HCT116 (cell line): ENCODE measurements at regions not wholly inside any gene's neighbourhood (a gene's known extent, or its start where the extent isn't known, plus 50 kb on each side); places are given as distances from the start of the nearest gene placed in this dataset.

Experiments used
- ATAC-seq: fragments of 200-7000 bp; cut with Tn5 transposase; 2 replicates; pipeline ENCODE4 v1.9.1; 2020; ENCODE audit warnings: mild to moderate bottlenecking, moderate library complexity
- BruUV-seq: library from RNA; stranded (reverse); fragments of 400-500 nt; replicated peaks from 2 replicates; lab custom pipeline; 2021; lab: Mats Ljungman, UMichigan
- CTCF ChIA-PET: fragments of 300-600 bp; sonication (Branson Sonifier 250); formaldehyde crosslinking; loops from one replicate; lab custom pipeline; 2021; ENCODE audit warnings: antibody characterized with exemption; lab: Charles Lee
- POLR2A ChIA-PET: fragments of 300-600, 350-600 bp; sonication (Branson Sonifier 250); formaldehyde crosslinking; loops from one replicate; lab custom pipeline; 2021; ENCODE audit warnings: antibody characterized with exemption; lab: Charles Lee
- RAD21 ChIA-PET, 2 experiments: fragments of 300-600 bp; sonication (Branson Sonifier 250); formaldehyde crosslinking; loops; one replicate each; lab custom pipeline; 2023; ENCODE audit warnings: low total read pairs in 2 of 2; ENCODE audit not compliant: uncharacterized antibody in 2 of 2, unreplicated experiment in 2 of 2, low non-redundant PET in 1 of 2; lab: Charles Lee
- DNase-seq: peaks from one replicate; pipeline ENCODE4 v3.0.0-alpha.2; 2010; ENCODE audit warnings: low read depth, low spot score
- H2AFZ ChIP-seq: fragments of 200-600 bp; shearing (Covaris generic), sonication (generic); 2 replicates; pipeline ENCODE4 v1.6.1; 2017; ENCODE audit warnings: low read depth, mixed run types, mixed read lengths, antibody characterized with exemption, low read length; ENCODE audit not compliant: poor library complexity, severe bottlenecking
- H3K27ac ChIP-seq: 2 replicates; pipeline ENCODE4 v1.5.1; 2012; ENCODE audit warnings: low read depth, low read length
- H3K27me3 ChIP-seq: fragments of 200-600 bp; sonication (generic); 2 replicates; pipeline ENCODE4 v1.6.1; 2016; ENCODE audit warnings: mixed run types, low read length, mixed read lengths; ENCODE audit not compliant: insufficient read depth
- H3K36me3 ChIP-seq, 2 experiments: fragments of 200-500 bp in 1 of 2; fragments of 200-600 bp in 1 of 2; sonication (Bioruptor generic) in 1 of 2; sonication (generic) in 1 of 2; 2 replicates each; pipeline versions ENCODE4 v1.5.1 to v1.6.1; 2014 to 2016; ENCODE audit warnings: low read length in 2 of 2, inconsistent platforms in 1 of 2, mixed read lengths in 1 of 2, mixed run types in 1 of 2; ENCODE audit not compliant: insufficient read depth in 2 of 2, control insufficient read depth in 1 of 2
- H3K4me1 ChIP-seq, 2 experiments: fragments of 200-600 bp in 1 of 2; sonication (generic) in 1 of 2; 2 replicates each; pipeline versions ENCODE4 v1.5.1 to v1.6.1; 2012 to 2017; ENCODE audit warnings: low read length in 2 of 2, inconsistent platforms in 1 of 2, mild to moderate bottlenecking in 1 of 2, mixed read lengths in 1 of 2, mixed run types in 1 of 2, moderate library complexity in 1 of 2; ENCODE audit not compliant: insufficient read depth in 2 of 2, control insufficient read depth in 1 of 2
- H3K4me2 ChIP-seq: fragments of 200-600 bp; sonication (generic); 2 replicates; pipeline ENCODE4 v1.6.1; 2017; ENCODE audit warnings: mixed run types, low read length, mixed read lengths
- H3K4me3 ChIP-seq, 2 experiments: fragments of 200-600 bp in 1 of 2; sonication (generic) in 1 of 2; replicated peaks in 1 of 2; 2 replicates each; pipeline ENCODE4 v1.5.1; 2011 to 2016; ENCODE audit warnings: low read length in 2 of 2, control low read depth in 1 of 2, low read depth in 1 of 2, mild to moderate bottlenecking in 1 of 2, mixed read lengths in 1 of 2, mixed run types in 1 of 2
- H3K79me2 ChIP-seq: fragments of 200-600 bp; sonication (generic); 2 replicates; pipeline ENCODE4 v1.6.1; 2017; ENCODE audit warnings: mild to moderate bottlenecking, mixed run types, low read length, moderate library complexity, mixed read lengths; ENCODE audit not compliant: insufficient read depth
- H3K9ac ChIP-seq: fragments of 200-600 bp; sonication (generic); 2 replicates; pipeline ENCODE4 v1.6.1; 2016; ENCODE audit warnings: low read length, mixed read lengths
- H3K9me2 ChIP-seq: fragments of 200-600 bp; sonication (generic), shearing (Covaris generic); 2 replicates; pipeline ENCODE4 v1.6.1; 2017; ENCODE audit warnings: mixed run types, mild to moderate bottlenecking, moderate library complexity; ENCODE audit not compliant: insufficient read depth
- H3K9me3 ChIP-seq, 2 experiments: fragments of 200-500 bp in 1 of 2; fragments of 200-600 bp in 1 of 2; sonication (Bioruptor generic) in 1 of 2; sonication (generic) in 1 of 2; 2 replicates each; pipeline ENCODE4 v1.6.1; 2014 to 2017; ENCODE audit warnings: low read length in 2 of 2, mixed read lengths in 2 of 2, inconsistent platforms in 1 of 2, low read depth in 1 of 2, mild to moderate bottlenecking in 1 of 2, mixed run types in 1 of 2, moderate library complexity in 1 of 2; ENCODE audit not compliant: control insufficient read depth in 1 of 2, insufficient read depth in 1 of 2
- H4K20me1 ChIP-seq: fragments of 200-600 bp; sonication (generic), shearing (Covaris generic); 2 replicates; pipeline ENCODE4 v1.6.1; 2017; ENCODE audit warnings: mixed run types, mild to moderate bottlenecking, moderate library complexity; ENCODE audit not compliant: insufficient read depth
- CBX3 ChIP-seq: IDR thresholded peaks from 2 replicates; pipeline ENCODE4 v1.6.1; 2012; ENCODE audit warnings: low read depth
- CEBPB ChIP-seq: IDR thresholded peaks from 2 replicates; pipeline ENCODE4 v1.6.1; 2012; ENCODE audit warnings: low read depth
- EGR1 ChIP-seq: IDR thresholded peaks from 2 replicates; pipeline ENCODE4 v1.6.1; 2012; ENCODE audit warnings: low read depth
- ELF1 ChIP-seq: IDR thresholded peaks from 2 replicates; pipeline ENCODE4 v1.6.1; 2012; ENCODE audit warnings: low read depth, borderline replicate concordance
- EZH2phosphoT487 ChIP-seq: fragments of 200-600 bp; IDR thresholded peaks from 2 replicates; pipeline ENCODE4 v1.6.1; 2018; ENCODE audit warnings: antibody characterized with exemption, borderline replicate concordance
- RAD21 ChIP-seq: IDR thresholded peaks from 2 replicates; pipeline ENCODE4 v1.6.1; 2012; ENCODE audit warnings: low read depth, mild to moderate bottlenecking
- REST ChIP-seq: IDR thresholded peaks from 2 replicates; pipeline ENCODE4 v1.6.1; 2012; ENCODE audit warnings: low read depth
- SIN3A ChIP-seq: IDR thresholded peaks from 2 replicates; pipeline ENCODE4 v1.6.1; 2012; ENCODE audit warnings: low read depth
- SRF ChIP-seq: IDR thresholded peaks from 2 replicates; pipeline ENCODE4 v1.6.1; 2012; ENCODE audit warnings: low read depth
- TCF7L2 ChIP-seq: IDR thresholded peaks from 2 replicates; pipeline ENCODE4 v1.7.0; 2011; ENCODE audit warnings: borderline replicate concordance, inconsistent platforms; ENCODE audit not compliant: insufficient read depth, insufficient read length; ENCODE audit errors: extremely low read depth
- YY1 ChIP-seq: IDR thresholded peaks from 2 replicates; pipeline ENCODE4 v1.6.1; 2011; ENCODE audit warnings: low read length, low read depth, moderate library complexity, mild to moderate bottlenecking; ENCODE audit not compliant: insufficient replicate concordance; ENCODE audit errors: extremely low read depth
- ZNF274 ChIP-seq: fragments of 200-500 bp; sonication (Bioruptor generic); IDR thresholded peaks from 2 replicates; pipeline ENCODE4 v1.6.1; 2014; ENCODE audit warnings: mild to moderate bottlenecking, low read depth, low read length, inconsistent platforms
- intact Hi-C: fragments of 100-400 bp; cut with micrococcal nuclease; formaldehyde crosslinking; loops from 2 replicates; pipeline ENCODE4 v1.10.0; 2022

DNA sequence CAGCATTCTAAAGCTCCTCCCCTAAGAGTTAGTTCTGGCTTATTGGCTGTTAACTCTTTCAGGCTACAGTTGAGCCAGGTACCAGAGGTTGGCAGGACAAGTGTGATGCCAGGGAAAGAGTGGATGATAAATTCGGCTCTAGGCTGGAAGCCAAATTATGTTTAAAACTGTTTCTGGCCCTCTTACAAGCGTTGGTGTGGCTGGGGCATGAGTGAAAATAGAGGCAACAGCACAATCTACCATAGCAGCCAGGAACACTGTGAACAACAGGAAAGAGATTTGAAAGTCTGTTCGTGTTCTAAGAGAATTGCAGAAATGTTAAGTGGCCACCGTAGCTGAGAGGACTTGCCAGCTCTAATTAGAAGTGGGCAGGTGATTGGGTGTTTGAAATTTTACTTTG lies 84.2 kb downstream of the CDC7 start:
- H3K9ac ChIP-seq = no peak overlapping the region
- no peaks in the 10 kb centered on the region for H3K4me1 ChIP-seq
- DNase-seq = no peak
- CTCF ChIA-PET = no interaction called here
- H3K9me3 ChIP-seq = no peaks in the 10 kb centered on the region
- no peak overlapping the region for H2AFZ ChIP-seq
- H3K27ac ChIP-seq = no peak overlapping the region
- TF ChIP-seq SIN3A (no peak), REST (no peak), EGR1 (no peak), ELF1 (no peak), YY1 (no peak), EZH2phosphoT487 (no peak), RAD21 (no peak), SRF (no peak), CEBPB (no peak), ZNF274 (no peak), TCF7L2 (no peak), CBX3 (no peak)
- no peaks in the 10 kb centered on the region for H3K36me3 ChIP-seq
- no peaks in the 10 kb centered on the region for H3K79me2 ChIP-seq
- intact Hi-C loops = no loop called here
- no TSS peak for BruUV-seq
- H4K20me1 ChIP-seq = no peaks in the 10 kb centered on the region
- no peak overlapping the region for H3K4me2 ChIP-seq
- no peak for ATAC-seq
- no peaks in the 10 kb centered on the region for H3K9me2 ChIP-seq
- H3K27me3 ChIP-seq = no peaks in the 10 kb centered on the region
- no peak overlapping the region for H3K4me3 ChIP-seq
- POLR2A ChIA-PET = no interaction called here
- RAD21 ChIA-PET = no interaction called here
